ENCODE measurements at regions not wholly inside any gene's neighbourhood (a gene's known extent, or its start where the extent isn't known, plus 50 kb on each side); places are given as distances from the start of the nearest gene placed in this dataset.

GRCh38 chr14:51501746-51502145 lies 150.0 kb upstream of the FRMD6 start:
- no peak overlapping the region for H3K27ac ChIP-seq (ENCODE audit: low read length)
- H3K9me3 ChIP-seq (replicated peaks; ENCODE audit: control insufficient read depth, low read depth, low read length) = peaks cover 8% of the 10 kb centered on the region
- H3K4me3 ChIP-seq (ENCODE audit: low read length) = no peak overlapping the region
- H3K4me1 ChIP-seq (ENCODE audit: control insufficient read depth, insufficient read depth, low read length) = peaks cover 15% of the 10 kb centered on the region
- no peaks in the 10 kb centered on the region for H3K36me3 ChIP-seq (ENCODE audit: control insufficient read depth, insufficient read depth, low read length)
- DNase-seq = no peak
- H3K27me3 ChIP-seq (ENCODE audit: control insufficient read depth, insufficient read depth, low read length) = no peaks in the 10 kb centered on the region

- Histone ChIP-seq H3K27ac (ENCODE audit: low read length) (peak overlapping the region; percentile 37), H3K27me3 (ENCODE audit: control insufficient read depth, insufficient read depth, low read length) (no peaks in the 10 kb centered on the region), H3K9me3 (replicated peaks; ENCODE audit: control insufficient read depth, low read depth, low read length) (peaks cover 5% of the 10 kb centered on the region), H3K4me3 (ENCODE audit: low read length) (no peak overlapping the region), H3K36me3 (ENCODE audit: control insufficient read depth, insufficient read depth, low read length) (no peaks in the 10 kb centered on the region), H3K4me1 (ENCODE audit: control insufficient read depth, insufficient read depth, low read length) (peaks cover 28% of the 10 kb centered on the region)
- peak; percentile 48 for DNase-seq
- WGBS (ENCODE audit: insufficient coverage) = 100% methylated on average over 1 of the region's 1 CpG
Measured at GRCh38 chr14:51504669-51505068, 147.0 kb upstream of the FRMD6 start.

GRCh38 chr14:51507511-51507905 lies 144.2 kb upstream of the FRMD6 start:
- peak; percentile 74 for DNase-seq
- Histone ChIP-seq H3K27ac (ENCODE audit: low read length) (peak overlapping the region; percentile 81), H3K9me3 (replicated peaks; ENCODE audit: control insufficient read depth, low read depth, low read length) (peaks cover 1% of the 10 kb centered on the region), H3K36me3 (ENCODE audit: control insufficient read depth, insufficient read depth, low read length) (no peaks in the 10 kb centered on the region), H3K27me3 (ENCODE audit: control insufficient read depth, insufficient read depth, low read length) (no peaks in the 10 kb centered on the region), H3K4me1 (ENCODE audit: control insufficient read depth, insufficient read depth, low read length) (peaks cover 28% of the 10 kb centered on the region), H3K4me3 (ENCODE audit: low read length) (no peak overlapping the region)
- no CpG with 5 or more reads among the region's 2 CpGs for whole genome bisulfite sequencing (ENCODE audit: insufficient coverage)

GRCh38 chr14:51507906-51508511 lies 143.7 kb upstream of the FRMD6 start:
- Histone ChIP-seq H3K4me3 (ENCODE audit: low read length) (no peak overlapping the region), H3K27ac (ENCODE audit: low read length) (peak overlapping the region; percentile 81), H3K27me3 (ENCODE audit: control insufficient read depth, insufficient read depth, low read length) (no peaks in the 10 kb centered on the region), H3K9me3 (replicated peaks; ENCODE audit: control insufficient read depth, low read depth, low read length) (no peaks in the 10 kb centered on the region), H3K4me1 (ENCODE audit: control insufficient read depth, insufficient read depth, low read length) (peaks cover 28% of the 10 kb centered on the region), H3K36me3 (ENCODE audit: control insufficient read depth, insufficient read depth, low read length) (no peaks in the 10 kb centered on the region)
- peak; percentile 90 for DNase-seq
- WGBS (ENCODE audit: insufficient coverage) = 15% methylated on average over 9 of the region's 13 CpGs

GRCh38 chr14:51511265-51511664 lies 140.4 kb upstream of the FRMD6 start:
- Histone ChIP-seq H3K4me1 (ENCODE audit: control insufficient read depth, insufficient read depth, low read length) (peaks cover 21% of the 10 kb centered on the region), H3K36me3 (ENCODE audit: control insufficient read depth, insufficient read depth, low read length) (no peaks in the 10 kb centered on the region), H3K27ac (ENCODE audit: low read length) (no peak overlapping the region), H3K4me3 (ENCODE audit: low read length) (no peak overlapping the region), H3K9me3 (replicated peaks; ENCODE audit: control insufficient read depth, low read depth, low read length) (no peaks in the 10 kb centered on the region), H3K27me3 (ENCODE audit: control insufficient read depth, insufficient read depth, low read length) (no peaks in the 10 kb centered on the region)
- DNase-seq = no peak

- Histone ChIP-seq H3K36me3 (ENCODE audit: control insufficient read depth, insufficient read depth, low read length) (no peaks in the 10 kb centered on the region), H3K4me3 (ENCODE audit: low read length) (no peak overlapping the region), H3K27me3 (ENCODE audit: control insufficient read depth, insufficient read depth, low read length) (no peaks in the 10 kb centered on the region), H3K9me3 (replicated peaks; ENCODE audit: control insufficient read depth, low read depth, low read length) (no peaks in the 10 kb centered on the region), H3K4me1 (ENCODE audit: control insufficient read depth, insufficient read depth, low read length) (peaks cover 20% of the 10 kb centered on the region), H3K27ac (ENCODE audit: low read length) (no peak overlapping the region)
- no peak for DNase-seq
- 86% methylated on average over 1 of the region's 2 CpGs for WGBS (ENCODE audit: insufficient coverage)
Measured at GRCh38 chr14:51512316-51512715, 139.4 kb upstream of the FRMD6 start.

- WGBS (ENCODE audit: insufficient coverage) = 87% methylated on average over 3 of the region's 3 CpGs
- H3K4me1 ChIP-seq (ENCODE audit: control insufficient read depth, insufficient read depth, low read length) = peaks cover 19% of the 10 kb centered on the region
Measured at GRCh38 chr14:51513281-51513680, 138.4 kb upstream of the FRMD6 start.

GRCh38 chr14:51513933-51514332 lies 137.8 kb upstream of the FRMD6 start:
- no peak overlapping the region for H3K27ac ChIP-seq (ENCODE audit: low read length)
- no peak for DNase-seq
- no peaks in the 10 kb centered on the region for H3K9me3 ChIP-seq (replicated peaks; ENCODE audit: control insufficient read depth, low read depth, low read length)
- no peaks in the 10 kb centered on the region for H3K27me3 ChIP-seq (ENCODE audit: control insufficient read depth, insufficient read depth, low read length)
- no CpG with 5 or more reads among the region's 2 CpGs for WGBS (ENCODE audit: insufficient coverage)
- peaks cover 13% of the 10 kb centered on the region for H3K4me1 ChIP-seq (ENCODE audit: control insufficient read depth, insufficient read depth, low read length)
- H3K36me3 ChIP-seq (ENCODE audit: control insufficient read depth, insufficient read depth, low read length) = no peaks in the 10 kb centered on the region
- H3K4me3 ChIP-seq (ENCODE audit: low read length) = no peak overlapping the region

More at GRCh38 chr14:51513281-51513680, 138.4 kb upstream of the FRMD6 start:
- Histone ChIP-seq H3K4me3 (ENCODE audit: low read length) (no peak overlapping the region), H3K27me3 (ENCODE audit: control insufficient read depth, insufficient read depth, low read length) (no peaks in the 10 kb centered on the region), H3K27ac (ENCODE audit: low read length) (no peak overlapping the region), H3K9me3 (replicated peaks; ENCODE audit: control insufficient read depth, low read depth, low read length) (no peaks in the 10 kb centered on the region), H3K36me3 (ENCODE audit: control insufficient read depth, insufficient read depth, low read length) (no peaks in the 10 kb centered on the region)
- DNase-seq = no peak

- DNase-seq = peak; percentile 67
- H3K4me3 ChIP-seq (ENCODE audit: low read length) = no peak overlapping the region
- H3K9me3 ChIP-seq (replicated peaks; ENCODE audit: control insufficient read depth, low read depth, low read length) = no peaks in the 10 kb centered on the region
- H3K36me3 ChIP-seq (ENCODE audit: control insufficient read depth, insufficient read depth, low read length) = no peaks in the 10 kb centered on the region
- 43% methylated on average over 1 of the region's 3 CpGs for WGBS (ENCODE audit: insufficient coverage)
- H3K27ac ChIP-seq (ENCODE audit: low read length) = no peak overlapping the region
- no peaks in the 10 kb centered on the region for H3K27me3 ChIP-seq (ENCODE audit: control insufficient read depth, insufficient read depth, low read length)
- H3K4me1 ChIP-seq (ENCODE audit: control insufficient read depth, insufficient read depth, low read length) = peaks cover 12% of the 10 kb centered on the region
Measured at GRCh38 chr14:51515611-51516010, 136.1 kb upstream of the FRMD6 start.

GRCh38 chr14:51516706-51517395 lies 134.9 kb upstream of the FRMD6 start:
- Histone ChIP-seq H3K27me3 (ENCODE audit: control insufficient read depth, insufficient read depth, low read length) (no peaks in the 10 kb centered on the region), H3K4me1 (ENCODE audit: control insufficient read depth, insufficient read depth, low read length) (peaks cover 12% of the 10 kb centered on the region), H3K36me3 (ENCODE audit: control insufficient read depth, insufficient read depth, low read length) (no peaks in the 10 kb centered on the region), H3K4me3 (ENCODE audit: low read length) (no peak overlapping the region), H3K9me3 (replicated peaks; ENCODE audit: control insufficient read depth, low read depth, low read length) (no peaks in the 10 kb centered on the region), H3K27ac (ENCODE audit: low read length) (peak overlapping the region; percentile 37)
- peak; percentile 98 for DNase-seq
- no CpG with 5 or more reads among the region's 4 CpGs for WGBS (ENCODE audit: insufficient coverage)
